ENCODE measurements at regions not wholly inside any gene's neighbourhood (a gene's known extent, or its start where the extent isn't known, plus 50 kb on each side); places are given as distances from the start of the nearest gene placed in this dataset.

- no peak for DNase-seq (ENCODE audit: low read depth)
- no peak overlapping the region for H3K4me3 ChIP-seq (ENCODE audit: low read depth, low read length)
- TF ChIP-seq MYC (IDR thresholded peaks at IDR 0.05; ENCODE audit: low read depth, low read length) (no peak), POLR2A (IDR thresholded peaks at IDR 0.05; ENCODE audit: extremely low read depth, insufficient read length) (no peak), MAX (IDR thresholded peaks at IDR 0.05; ENCODE audit: low read depth, low read length) (no peak), CTCF (IDR thresholded peaks at IDR 0.05; ENCODE audit: low read depth, low read length) (no peak)
Observed at GRCh38 chr1:239547987-239548386, 161.6 kb downstream of the CHRM3 start.

- H3K4me3 ChIP-seq (ENCODE audit: low read depth, low read length): no peak overlapping the region
- TF ChIP-seq CTCF (IDR thresholded peaks at IDR 0.05; ENCODE audit: low read depth, low read length): no peak
- TF ChIP-seq MAX (IDR thresholded peaks at IDR 0.05; ENCODE audit: low read depth, low read length): no peak
- no peak for TF ChIP-seq POLR2A (IDR thresholded peaks at IDR 0.05; ENCODE audit: extremely low read depth, insufficient read length)
- TF ChIP-seq MYC (IDR thresholded peaks at IDR 0.05; ENCODE audit: low read depth, low read length): no peak
- DNase-seq (ENCODE audit: low read depth): no peak
Observed at GRCh38 chr1:239550178-239550577, 163.8 kb downstream of the CHRM3 start.

GRCh38 chr1:239555350-239555749 is 169.0 kb downstream of the CHRM3 start:
- H3K4me3 ChIP-seq (ENCODE audit: low read depth, low read length): no peak overlapping the region
- no peak for DNase-seq (ENCODE audit: low read depth)
- no peak for TF ChIP-seq MYC (IDR thresholded peaks at IDR 0.05; ENCODE audit: low read depth, low read length)

GRCh38 chr1:239558559-239558958 is 172.2 kb downstream of the CHRM3 start:
- no peak overlapping the region for H3K4me3 ChIP-seq (ENCODE audit: low read depth, low read length)
- TF ChIP-seq POLR2A (IDR thresholded peaks at IDR 0.05; ENCODE audit: extremely low read depth, insufficient read length): no peak
- no peak for TF ChIP-seq CTCF (IDR thresholded peaks at IDR 0.05; ENCODE audit: low read depth, low read length)
- no peak for TF ChIP-seq MAX (IDR thresholded peaks at IDR 0.05; ENCODE audit: low read depth, low read length)
- TF ChIP-seq MYC (IDR thresholded peaks at IDR 0.05; ENCODE audit: low read depth, low read length): no peak
- DNase-seq (ENCODE audit: low read depth): no peak

GRCh38 chr1:239558991-239559390 is 172.6 kb downstream of the CHRM3 start:
- TF ChIP-seq CTCF (IDR thresholded peaks at IDR 0.05; ENCODE audit: low read depth, low read length) (no peak), POLR2A (IDR thresholded peaks at IDR 0.05; ENCODE audit: extremely low read depth, insufficient read length) (no peak), MYC (IDR thresholded peaks at IDR 0.05; ENCODE audit: low read depth, low read length) (no peak), MAX (IDR thresholded peaks at IDR 0.05; ENCODE audit: low read depth, low read length) (no peak)
- no peak for DNase-seq (ENCODE audit: low read depth)
- no peak overlapping the region for H3K4me3 ChIP-seq (ENCODE audit: low read depth, low read length)

- H3K4me3 ChIP-seq (ENCODE audit: low read depth, low read length): no peak overlapping the region
- no peak for DNase-seq (ENCODE audit: low read depth)
- TF ChIP-seq POLR2A (IDR thresholded peaks at IDR 0.05; ENCODE audit: extremely low read depth, insufficient read length): no peak
- no peak for TF ChIP-seq MAX (IDR thresholded peaks at IDR 0.05; ENCODE audit: low read depth, low read length)
- TF ChIP-seq CTCF (IDR thresholded peaks at IDR 0.05; ENCODE audit: low read depth, low read length): no peak
- no peak for TF ChIP-seq MYC (IDR thresholded peaks at IDR 0.05; ENCODE audit: low read depth, low read length)
Observed at GRCh38 chr1:239560921-239561320, 174.6 kb downstream of the CHRM3 start.
